ENCODE measurements at regions not wholly inside any gene's neighbourhood (a gene's known extent, or its start where the extent isn't known, plus 50 kb on each side); places are given as distances from the start of the nearest gene placed in this dataset.

DNA sequence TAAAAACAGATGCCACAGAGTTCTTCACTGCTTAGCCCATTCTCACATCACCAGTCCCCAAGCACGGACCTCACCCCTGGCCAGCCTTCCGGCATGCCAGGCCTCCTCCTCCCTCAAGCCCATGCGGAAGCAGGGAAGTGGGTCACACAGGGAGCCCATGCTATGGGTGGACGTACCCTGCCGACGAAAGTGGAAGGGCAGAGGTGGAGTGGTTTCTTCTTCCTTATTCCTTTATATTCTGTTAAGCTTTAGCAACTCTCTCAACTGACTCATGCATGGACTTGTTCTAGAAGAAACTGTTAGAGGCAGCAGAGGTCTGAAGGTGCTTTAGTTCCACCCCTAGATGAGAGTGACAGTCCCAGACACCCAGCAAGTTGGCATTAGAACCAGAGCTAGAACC is 118.6 kb downstream of the LY86 start:
- BruUV-seq (replicated peaks) = no TSS peak
- ChIA-PET CTCF (interaction anchor here (1.4 kb wide), 1 partner anchor 10 kb away, joined by 3 read pairs; no protein-coding TSS in a partner anchor), POLR2A (ENCODE audit: low non-redundant PET) (no interaction called here)
- Histone ChIP-seq H3K9me3 (ENCODE audit: low read depth, low read length, poor library complexity, severe bottlenecking) (no peaks in the 10 kb centered on the region), H3K36me3 (ENCODE audit: insufficient read depth, low read length, poor library complexity, severe bottlenecking) (no peaks in the 10 kb centered on the region), H3K4me1 (ENCODE audit: insufficient read depth, low read length, poor library complexity, severe bottlenecking) (no peaks in the 10 kb centered on the region), H3K4me3 (ENCODE audit: low read depth, low read length, poor library complexity, severe bottlenecking) (no peak overlapping the region), H3K27me3 (replicated peaks; ENCODE audit: insufficient read depth, low read depth, low read length, poor library complexity) (no peaks in the 10 kb centered on the region), H3K27ac (ENCODE audit: low read depth, low read length, poor library complexity, severe bottlenecking) (no peak overlapping the region)
- intact Hi-C loops (cut with micrococcal nuclease; ENCODE audit: unreplicated experiment) = no loop called here
- no peak for DNase-seq (ENCODE audit: low spot score)
- TF ChIP-seq EZH2 (IDR thresholded peaks at IDR 0.05; ENCODE audit: borderline replicate concordance, low read depth, low read length, poor library complexity, severe bottlenecking) = no peak
- TF ChIP-seq, protein P1, sequence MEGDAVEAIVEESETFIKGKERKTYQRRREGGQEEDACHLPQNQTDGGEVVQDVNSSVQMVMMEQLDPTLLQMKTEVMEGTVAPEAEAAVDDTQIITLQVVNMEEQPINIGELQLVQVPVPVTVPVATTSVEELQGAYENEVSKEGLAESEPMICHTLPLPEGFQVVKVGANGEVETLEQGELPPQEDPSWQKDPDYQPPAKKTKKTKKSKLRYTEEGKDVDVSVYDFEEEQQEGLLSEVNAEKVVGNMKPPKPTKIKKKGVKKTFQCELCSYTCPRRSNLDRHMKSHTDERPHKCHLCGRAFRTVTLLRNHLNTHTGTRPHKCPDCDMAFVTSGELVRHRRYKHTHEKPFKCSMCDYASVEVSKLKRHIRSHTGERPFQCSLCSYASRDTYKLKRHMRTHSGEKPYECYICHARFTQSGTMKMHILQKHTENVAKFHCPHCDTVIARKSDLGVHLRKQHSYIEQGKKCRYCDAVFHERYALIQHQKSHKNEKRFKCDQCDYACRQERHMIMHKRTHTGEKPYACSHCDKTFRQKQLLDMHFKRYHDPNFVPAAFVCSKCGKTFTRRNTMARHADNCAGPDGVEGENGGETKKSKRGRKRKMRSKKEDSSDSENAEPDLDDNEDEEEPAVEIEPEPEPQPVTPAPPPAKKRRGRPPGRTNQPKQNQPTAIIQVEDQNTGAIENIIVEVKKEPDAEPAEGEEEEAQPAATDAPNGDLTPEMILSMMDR (conservative IDR thresholded peaks at IDR 0.05; ENCODE audit: low read depth, low read length) = no peak

DNA sequence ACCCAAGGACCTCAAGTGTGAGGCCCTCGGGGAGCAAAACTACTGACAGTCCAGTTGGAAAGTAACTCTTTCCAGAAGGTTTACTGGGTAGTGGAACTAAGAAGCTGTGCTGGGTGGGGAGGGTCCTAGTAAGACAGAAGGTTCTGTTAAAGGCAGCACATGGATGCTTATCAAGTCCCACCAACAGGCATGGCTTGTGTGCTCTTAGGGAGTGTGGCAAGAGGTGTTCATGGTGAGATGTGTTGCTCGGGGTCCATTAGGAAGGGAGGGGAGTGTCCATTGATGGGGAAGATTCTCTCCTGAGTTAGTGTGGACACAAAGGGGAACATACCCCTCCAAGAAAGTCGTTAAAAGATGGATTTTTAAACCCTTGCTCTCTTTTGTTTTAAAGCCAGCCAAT is 120.6 kb downstream of the LY86 start:
- POLR2A ChIA-PET (ENCODE audit: low non-redundant PET) = no interaction called here
- no peak for DNase-seq (ENCODE audit: low spot score)
- Histone ChIP-seq H3K4me1 (ENCODE audit: insufficient read depth, low read length, poor library complexity, severe bottlenecking) (no peaks in the 10 kb centered on the region), H3K27ac (ENCODE audit: low read depth, low read length, poor library complexity, severe bottlenecking) (no peak overlapping the region), H3K36me3 (ENCODE audit: insufficient read depth, low read length, poor library complexity, severe bottlenecking) (no peaks in the 10 kb centered on the region), H3K27me3 (replicated peaks; ENCODE audit: insufficient read depth, low read depth, low read length, poor library complexity) (no peaks in the 10 kb centered on the region), H3K9me3 (ENCODE audit: low read depth, low read length, poor library complexity, severe bottlenecking) (no peaks in the 10 kb centered on the region), H3K4me3 (ENCODE audit: low read depth, low read length, poor library complexity, severe bottlenecking) (no peak overlapping the region)
- no TSS peak for BruUV-seq (replicated peaks)
- intact Hi-C loops (cut with micrococcal nuclease; ENCODE audit: unreplicated experiment) = no loop called here
- CTCF ChIA-PET = no interaction called here
- no peak for TF ChIP-seq EZH2 (IDR thresholded peaks at IDR 0.05; ENCODE audit: borderline replicate concordance, low read depth, low read length, poor library complexity, severe bottlenecking)
- TF ChIP-seq, protein P1 (conservative IDR thresholded peaks at IDR 0.05; ENCODE audit: low read depth, low read length) = no peak

DNA sequence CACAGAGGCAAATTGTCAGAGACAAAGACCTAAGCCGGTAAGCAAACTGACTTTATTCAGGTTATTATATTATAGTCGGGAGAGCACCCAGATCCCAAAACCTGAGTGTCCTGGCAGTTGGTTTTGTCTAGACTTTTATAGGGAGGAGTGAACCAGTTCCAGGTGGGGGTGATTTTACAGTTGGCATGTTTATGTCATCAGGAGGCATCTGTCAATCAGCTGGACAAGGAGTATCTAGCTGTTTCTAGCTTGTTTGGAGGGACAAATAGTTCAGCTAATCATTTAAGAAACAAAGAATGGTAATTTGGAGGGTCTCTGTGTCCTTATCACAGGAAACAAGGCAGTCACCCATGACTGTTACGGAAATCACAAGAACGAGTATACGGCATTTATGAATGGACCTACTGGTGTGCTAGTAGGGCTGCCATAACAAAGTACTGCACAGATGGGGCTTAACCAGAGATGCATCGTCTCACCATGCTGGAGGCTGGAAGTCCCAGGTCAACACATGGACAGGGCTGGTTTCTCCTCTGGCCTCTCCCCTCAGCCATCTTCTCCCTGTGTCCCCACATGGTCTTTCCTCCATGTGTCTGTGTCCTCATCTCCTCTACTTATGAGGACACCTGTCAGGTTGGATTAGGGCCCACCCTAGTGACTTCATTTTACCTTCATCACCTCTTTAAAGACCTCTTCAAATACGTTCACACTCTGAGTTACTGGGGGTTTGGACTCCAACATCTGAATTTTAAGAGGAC is 122.7 kb downstream of the LY86 start:
- H3K27ac ChIP-seq (ENCODE audit: low read depth, low read length, poor library complexity, severe bottlenecking) = no peak overlapping the region
- TF ChIP-seq, protein P1 (conservative IDR thresholded peaks at IDR 0.05; ENCODE audit: low read depth, low read length) = no peak
- no peak for TF ChIP-seq EZH2 (IDR thresholded peaks at IDR 0.05; ENCODE audit: borderline replicate concordance, low read depth, low read length, poor library complexity, severe bottlenecking)
- BruUV-seq (replicated peaks) = no TSS peak
- POLR2A ChIA-PET (ENCODE audit: low non-redundant PET) = no interaction called here
- intact Hi-C loops (cut with micrococcal nuclease; ENCODE audit: unreplicated experiment) = no loop called here
- H3K36me3 ChIP-seq (ENCODE audit: insufficient read depth, low read length, poor library complexity, severe bottlenecking) = no peaks in the 10 kb centered on the region
- H3K4me1 ChIP-seq (ENCODE audit: insufficient read depth, low read length, poor library complexity, severe bottlenecking) = no peaks in the 10 kb centered on the region
- no peaks in the 10 kb centered on the region for H3K9me3 ChIP-seq (ENCODE audit: low read depth, low read length, poor library complexity, severe bottlenecking)
- no peak for DNase-seq (ENCODE audit: low spot score)
- no peaks in the 10 kb centered on the region for H3K27me3 ChIP-seq (replicated peaks; ENCODE audit: insufficient read depth, low read depth, low read length, poor library complexity)
- H3K4me3 ChIP-seq (ENCODE audit: low read depth, low read length, poor library complexity, severe bottlenecking) = no peak overlapping the region
- CTCF ChIA-PET = interaction anchor here (0.7 to 1.0 kb wide), 2 partner anchors 15 to 33 kb away, joined by 3 read pairs; no protein-coding TSS in a partner anchor
